Liver (tissue), 3 donors: ENCODE measurements at regions not wholly inside any gene's neighbourhood (a gene's known extent, or its start where the extent isn't known, plus 50 kb on each side); places are given as distances from the start of the nearest gene placed in this dataset.

ENCODE experiments used
- CTCF ChIP-seq: fragments of 150-350 bp; IDR thresholded peaks from 2 replicates; pipeline ENCODE4 v1.5.1; 2017; ENCODE audit warnings: improper control_type of control experiment, low read depth, low read length; ENCODE audit not compliant: missing input control
- FOXA1 ChIP-seq: IDR thresholded peaks from 2 replicates; pipeline ENCODE4 v1.6.1; 2016; ENCODE audit warnings: antibody characterized with exemption
- JUND ChIP-seq, 2 donors: IDR thresholded peaks; 2 replicates each; pipeline ENCODE4 v1.6.1; 2016; ENCODE audit warnings: antibody characterized with exemption in 2 of 2
- TAF1 ChIP-seq: conservative IDR thresholded peaks from 2 replicates; pipeline ENCODE4 v1.6.1; 2016; ENCODE audit warnings: antibody characterized with exemption, mild to moderate bottlenecking
- YY1 ChIP-seq: IDR thresholded peaks from 2 replicates; pipeline ENCODE4 v1.6.1; 2016; ENCODE audit warnings: antibody characterized with exemption, mild to moderate bottlenecking
- ZBTB33 ChIP-seq: IDR thresholded peaks from 2 replicates; pipeline ENCODE4 v1.6.1; 2016; ENCODE audit warnings: antibody characterized with exemption
- donor health status: healthy.
- donor health status: healthy.

GRCh38 chr2:4898706-4899105, 793.5 kb upstream of the SOX11 start:
- no peak for TF ChIP-seq JUND (IDR thresholded peaks at IDR 0.05)
- no peak for TF ChIP-seq CTCF
- no peak for TF ChIP-seq YY1
- no peak for TF ChIP-seq FOXA1
- no peak for TF ChIP-seq TAF1
- no peak for TF ChIP-seq ZBTB33
